GM21717 (cell line): ENCODE measurements at regions not wholly inside any gene's neighbourhood (a gene's known extent, or its start where the extent isn't known, plus 50 kb on each side); places are given as distances from the start of the nearest gene placed in this dataset.
A peak's percentile ranks its signal among the peaks of the same experiment; 100 is the strongest.

Experiments used
- ATAC-seq: cut with Tn5 transposase; IDR thresholded peaks from one replicate; pipeline ENCODE4 v1.9.1; 2021; ENCODE audit warnings: mild to moderate bottlenecking, moderate library complexity; ENCODE audit not compliant: unreplicated experiment

- ATAC-seq = no peak
Measured at GRCh38 chr11:109093354-109093753, 328.6 kb upstream of the C11orf87 start.

- ATAC-seq = no peak
Measured at GRCh38 chr11:109096266-109096665, 325.7 kb upstream of the C11orf87 start.

- no peak for ATAC-seq
Measured at GRCh38 chr11:109106151-109106906, 315.7 kb upstream of the C11orf87 start.

- no peak for ATAC-seq
Measured at GRCh38 chr11:109109150-109109549, 312.8 kb upstream of the C11orf87 start.

- no peak for ATAC-seq
Measured at GRCh38 chr11:109109571-109110315, 312.2 kb upstream of the C11orf87 start.

- no peak for ATAC-seq
Measured at GRCh38 chr11:109112261-109112660, 309.7 kb upstream of the C11orf87 start.

- no peak for ATAC-seq
Measured at GRCh38 chr11:109112821-109113280, 309.1 kb upstream of the C11orf87 start.

- no peak for ATAC-seq
Measured at GRCh38 chr11:109120341-109120740, 301.6 kb upstream of the C11orf87 start.

- ATAC-seq = no peak
Measured at GRCh38 chr11:109121173-109121932, 300.6 kb upstream of the C11orf87 start.

GRCh38 chr11:109123816-109124787, 297.9 kb upstream of the C11orf87 start:
- ATAC-seq = no peak

GRCh38 chr11:109130910-109131309, 291.1 kb upstream of the C11orf87 start:
- no peak for ATAC-seq

- ATAC-seq = peak; percentile 63
Measured at GRCh38 chr11:109132539-109132938, 289.5 kb upstream of the C11orf87 start.

GRCh38 chr11:109133159-109133558, 288.8 kb upstream of the C11orf87 start:
- no peak for ATAC-seq

GRCh38 chr11:109135627-109136026, 286.4 kb upstream of the C11orf87 start:
- no peak for ATAC-seq

GRCh38 chr11:109138196-109138595, 283.8 kb upstream of the C11orf87 start:
- no peak for ATAC-seq

- ATAC-seq = no peak
Measured at GRCh38 chr11:109140426-109140825, 281.6 kb upstream of the C11orf87 start.

GRCh38 chr11:109140857-109141515, 281.0 kb upstream of the C11orf87 start:
- ATAC-seq = no peak

- ATAC-seq = no peak
Measured at GRCh38 chr11:109145287-109145686, 276.7 kb upstream of the C11orf87 start.

- ATAC-seq = no peak
Measured at GRCh38 chr11:109147726-109148125, 274.3 kb upstream of the C11orf87 start.

GRCh38 chr11:109148669-109149068, 273.3 kb upstream of the C11orf87 start:
- no peak for ATAC-seq
